GM19467 (cell line): ENCODE measurements at regions not wholly inside any gene's neighbourhood (a gene's known extent, or its start where the extent isn't known, plus 50 kb on each side); places are given as distances from the start of the nearest gene placed in this dataset.

Experiments used
- ATAC-seq: cut with Tn5 transposase; IDR thresholded peaks from one replicate; pipeline ENCODE4 v1.9.1; 2021; ENCODE audit warnings: mild to moderate bottlenecking, moderate library complexity; ENCODE audit not compliant: unreplicated experiment

- no peak for ATAC-seq
Observed at GRCh38 chr18:75518007-75518406, 90.5 kb upstream of the SMIM21 start.

- ATAC-seq, result no peak
Observed at GRCh38 chr18:75517286-75517685, 89.8 kb upstream of the SMIM21 start.

- ATAC-seq, result no peak
Observed at GRCh38 chr18:75507636-75508035, 80.1 kb upstream of the SMIM21 start.

- no peak for ATAC-seq
Observed at GRCh38 chr18:75506913-75507312, 79.4 kb upstream of the SMIM21 start.

- no peak for ATAC-seq
Observed at GRCh38 chr18:75504469-75504868, 77.0 kb upstream of the SMIM21 start.

GRCh38 chr18:75503615-75504014, 76.1 kb upstream of the SMIM21 start:
- no peak for ATAC-seq

GRCh38 chr18:75502286-75502685, 74.8 kb upstream of the SMIM21 start:
- ATAC-seq, result no peak

GRCh38 chr18:75500545-75500944, 73.0 kb upstream of the SMIM21 start:
- no peak for ATAC-seq

GRCh38 chr18:75497576-75498235, 70.2 kb upstream of the SMIM21 start:
- no peak for ATAC-seq

GRCh38 chr18:75496151-75496550, 68.6 kb upstream of the SMIM21 start:
- ATAC-seq, result no peak

GRCh38 chr18:75492852-75493251, 65.3 kb upstream of the SMIM21 start:
- ATAC-seq, result no peak

GRCh38 chr18:75491361-75491760, 63.9 kb upstream of the SMIM21 start:
- ATAC-seq, result no peak

GRCh38 chr18:75489493-75490190, 62.1 kb upstream of the SMIM21 start:
- ATAC-seq, result no peak

- no peak for ATAC-seq
Observed at GRCh38 chr18:75483662-75484061, 56.2 kb upstream of the SMIM21 start.

GRCh38 chr18:75482880-75483279, 55.4 kb upstream of the SMIM21 start:
- ATAC-seq, result no peak

GRCh38 chr18:75480487-75480886, 53.0 kb upstream of the SMIM21 start:
- no peak for ATAC-seq

GRCh38 chr18:75478996-75479880, 51.7 kb upstream of the SMIM21 start:
- ATAC-seq, result peak; percentile 66

- ATAC-seq, result no peak
Observed at GRCh38 chr18:75477900-75478299, 50.4 kb upstream of the SMIM21 start.
